ENCODE measurements at regions not wholly inside any gene's neighbourhood (a gene's known extent, or its start where the extent isn't known, plus 50 kb on each side); places are given as distances from the start of the nearest gene placed in this dataset.

GRCh38 chr9:31445357-31445756 is 939.1 kb upstream of the ACO1 start:
- Histone ChIP-seq H3K4ac (ENCODE audit: low read depth in 1 of 2, low read length in 2 of 2) (no peak overlapping the region), H2BK5ac (ENCODE audit: low read depth, low read length, poor library complexity, severe bottlenecking) (no peak overlapping the region), H3K27ac (ENCODE audit: low read length, poor library complexity, severe bottlenecking) (no peak overlapping the region), H3K27me3 (ENCODE audit: control insufficient read depth in 1 of 2, insufficient read depth in 1 of 2, low read length in 2 of 2) (no peaks in the 10 kb centered on the region), H3K18ac (ENCODE audit: low read depth in 1 of 2, low read length in 2 of 2) (no peak overlapping the region), H3K79me1 (replicated peaks; ENCODE audit: low read length, poor library complexity, severe bottlenecking) (no peaks in the 10 kb centered on the region), H2AK5ac (ENCODE audit: low read length, severe bottlenecking) (no peak overlapping the region), H2AFZ (ENCODE audit: low read depth, low read length) (no peak overlapping the region), H4K8ac (ENCODE audit: low read length) (no peak overlapping the region), H3K4me1 (ENCODE audit: control insufficient read depth, insufficient read depth, low read depth, low read length) (peaks cover 2% of the 10 kb centered on the region), H3K9me3 (ENCODE audit: control insufficient read depth, low read length) (no peaks in the 10 kb centered on the region), H4K91ac (ENCODE audit: low read length) (no peak overlapping the region), H3K4me2 (ENCODE audit: low read length, poor library complexity, severe bottlenecking) (no peak overlapping the region), H3K14ac (ENCODE audit: low read length in 2 of 2) (no peak overlapping the region), H2BK120ac (ENCODE audit: low read depth, low read length) (no peak overlapping the region), H3K4me3 (ENCODE audit: insufficient read depth in 1 of 2, low read depth in 1 of 2, low read length in 2 of 2) (no peak overlapping the region), H2BK15ac (ENCODE audit: low read depth, poor library complexity, severe bottlenecking) (no peak overlapping the region), H3K9ac (ENCODE audit: low read length) (no peak overlapping the region), H3K36me3 (ENCODE audit: control insufficient read depth in 1 of 2, insufficient read depth in 2 of 2, low read depth in 1 of 2, low read length in 2 of 2) (no peaks in the 10 kb centered on the region), H3K23ac (ENCODE audit: low read length in 2 of 2) (no peak overlapping the region), H2BK12ac (ENCODE audit: low read length in 2 of 2) (no peak overlapping the region)
- DNase-seq = no peak
- no CpG with 5 or more reads among the region's 1 CpG for WGBS

DNA sequence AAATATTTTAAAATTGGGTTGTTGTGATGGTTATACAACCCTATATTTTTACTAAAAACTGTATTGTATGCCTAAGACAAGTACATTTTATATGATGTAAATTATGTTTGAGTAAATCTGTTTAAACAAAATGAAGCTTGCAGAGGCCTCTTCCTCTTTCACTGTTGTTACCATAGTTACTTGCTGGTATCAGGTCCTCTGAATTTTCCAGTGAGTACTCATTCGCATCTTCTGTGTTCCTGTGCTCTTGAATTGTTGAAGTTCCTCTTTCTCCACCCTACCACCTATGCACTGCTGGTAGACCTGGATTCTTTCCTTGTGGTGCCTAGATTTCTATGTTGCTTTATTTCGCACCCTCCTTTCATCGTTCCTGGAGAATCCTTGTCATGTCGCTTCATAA is 938.5 kb upstream of the ACO1 start:
- Histone ChIP-seq H3K9me3 (ENCODE audit: control insufficient read depth, low read length) (no peaks in the 10 kb centered on the region), H3K4me3 (ENCODE audit: insufficient read depth in 1 of 2, low read depth in 1 of 2, low read length in 2 of 2) (no peak overlapping the region), H4K8ac (ENCODE audit: low read length) (no peak overlapping the region), H3K4ac (ENCODE audit: low read depth in 1 of 2, low read length in 2 of 2) (no peak overlapping the region), H3K14ac (ENCODE audit: low read length in 2 of 2) (no peak overlapping the region), H3K27ac (ENCODE audit: low read length, poor library complexity, severe bottlenecking) (no peak overlapping the region), H3K23ac (ENCODE audit: low read length in 2 of 2) (no peak overlapping the region), H2BK120ac (ENCODE audit: low read depth, low read length) (no peak overlapping the region), H3K27me3 (ENCODE audit: control insufficient read depth in 1 of 2, insufficient read depth in 1 of 2, low read length in 2 of 2) (no peaks in the 10 kb centered on the region), H3K36me3 (ENCODE audit: control insufficient read depth in 1 of 2, insufficient read depth in 2 of 2, low read depth in 1 of 2, low read length in 2 of 2) (no peaks in the 10 kb centered on the region), H3K9ac (ENCODE audit: low read length) (no peak overlapping the region), H2BK15ac (ENCODE audit: low read depth, poor library complexity, severe bottlenecking) (no peak overlapping the region), H3K79me1 (replicated peaks; ENCODE audit: low read length, poor library complexity, severe bottlenecking) (no peaks in the 10 kb centered on the region), H3K18ac (ENCODE audit: low read depth in 1 of 2, low read length in 2 of 2) (no peak overlapping the region), H3K4me1 (ENCODE audit: control insufficient read depth, insufficient read depth, low read depth, low read length) (peaks cover 2% of the 10 kb centered on the region), H2AK5ac (ENCODE audit: low read length, severe bottlenecking) (no peak overlapping the region), H4K91ac (ENCODE audit: low read length) (no peak overlapping the region), H2BK12ac (ENCODE audit: low read length in 2 of 2) (no peak overlapping the region), H3K4me2 (ENCODE audit: low read length, poor library complexity, severe bottlenecking) (no peak overlapping the region), H2BK5ac (ENCODE audit: low read depth, low read length, poor library complexity, severe bottlenecking) (no peak overlapping the region), H2AFZ (ENCODE audit: low read depth, low read length) (no peak overlapping the region)
- no peak for DNase-seq
- whole genome bisulfite sequencing = 99% methylated on average over 3 of the region's 4 CpGs

- Histone ChIP-seq H3K9me3 (ENCODE audit: control insufficient read depth, low read length) (no peaks in the 10 kb centered on the region), H3K4me3 (ENCODE audit: insufficient read depth in 1 of 2, low read depth in 1 of 2, low read length in 2 of 2) (no peak overlapping the region), H3K27ac (ENCODE audit: low read length, poor library complexity, severe bottlenecking) (no peak overlapping the region), H2AFZ (ENCODE audit: low read depth, low read length) (no peak overlapping the region), H3K36me3 (ENCODE audit: control insufficient read depth in 1 of 2, insufficient read depth in 2 of 2, low read depth in 1 of 2, low read length in 2 of 2) (no peaks in the 10 kb centered on the region), H3K14ac (ENCODE audit: low read length in 2 of 2) (no peak overlapping the region), H2BK5ac (ENCODE audit: low read depth, low read length, poor library complexity, severe bottlenecking) (no peak overlapping the region), H2BK12ac (ENCODE audit: low read length in 2 of 2) (no peak overlapping the region), H4K91ac (ENCODE audit: low read length) (no peak overlapping the region), H3K4me2 (ENCODE audit: low read length, poor library complexity, severe bottlenecking) (no peak overlapping the region), H3K9ac (ENCODE audit: low read length) (no peak overlapping the region), H3K23ac (ENCODE audit: low read length in 2 of 2) (no peak overlapping the region), H4K8ac (ENCODE audit: low read length) (no peak overlapping the region), H3K79me1 (replicated peaks; ENCODE audit: low read length, poor library complexity, severe bottlenecking) (no peaks in the 10 kb centered on the region), H2BK120ac (ENCODE audit: low read depth, low read length) (no peak overlapping the region), H2AK5ac (ENCODE audit: low read length, severe bottlenecking) (no peak overlapping the region), H3K4me1 (ENCODE audit: control insufficient read depth, insufficient read depth, low read depth, low read length) (no peaks in the 10 kb centered on the region), H3K4ac (ENCODE audit: low read depth in 1 of 2, low read length in 2 of 2) (no peak overlapping the region), H2BK15ac (ENCODE audit: low read depth, poor library complexity, severe bottlenecking) (no peak overlapping the region), H3K18ac (ENCODE audit: low read depth in 1 of 2, low read length in 2 of 2) (no peak overlapping the region), H3K27me3 (ENCODE audit: control insufficient read depth in 1 of 2, insufficient read depth in 1 of 2, low read length in 2 of 2) (no peaks in the 10 kb centered on the region)
- no peak for DNase-seq
- 84% methylated on average over 4 of the region's 4 CpGs for WGBS
Observed at GRCh38 chr9:31467075-31467474, 917.4 kb upstream of the ACO1 start.

DNA sequence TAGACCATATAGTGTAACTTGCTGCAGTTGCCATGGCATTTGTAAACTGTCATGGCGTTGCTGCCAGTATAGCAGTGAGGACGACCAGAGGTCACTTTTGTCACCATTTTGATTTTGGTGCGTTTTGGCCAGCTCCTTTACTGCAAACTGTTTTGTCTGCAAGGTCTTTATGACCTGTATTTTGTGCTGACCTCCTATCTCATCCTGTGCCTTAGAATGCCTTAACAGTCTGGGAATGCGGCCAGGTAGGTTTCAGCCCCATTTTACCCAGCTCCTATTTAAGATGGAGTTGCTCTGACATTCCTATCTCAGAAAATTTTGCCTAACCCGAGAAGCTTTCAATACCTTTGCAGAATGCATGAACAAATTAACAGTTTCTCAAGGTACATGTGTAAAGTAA is 914.4 kb upstream of the ACO1 start:
- DNase-seq = no peak
- H3K36me3 ChIP-seq (ENCODE audit: control insufficient read depth in 1 of 2, insufficient read depth in 2 of 2, low read depth in 1 of 2, low read length in 2 of 2) = no peaks in the 10 kb centered on the region
- no peak overlapping the region for H3K14ac ChIP-seq (ENCODE audit: low read length in 2 of 2)
- H3K9ac ChIP-seq (ENCODE audit: low read length) = no peak overlapping the region
- H2AFZ ChIP-seq (ENCODE audit: low read depth, low read length) = no peak overlapping the region
- no peaks in the 10 kb centered on the region for H3K9me3 ChIP-seq (ENCODE audit: control insufficient read depth, low read length)
- no peak overlapping the region for H3K18ac ChIP-seq (ENCODE audit: low read depth in 1 of 2, low read length in 2 of 2)
- H3K27me3 ChIP-seq (ENCODE audit: control insufficient read depth in 1 of 2, insufficient read depth in 1 of 2, low read length in 2 of 2) = no peaks in the 10 kb centered on the region
- no peak overlapping the region for H2BK120ac ChIP-seq (ENCODE audit: low read depth, low read length)
- no peak overlapping the region for H3K4me3 ChIP-seq (ENCODE audit: insufficient read depth in 1 of 2, low read depth in 1 of 2, low read length in 2 of 2)
- no peak overlapping the region for H2BK5ac ChIP-seq (ENCODE audit: low read depth, low read length, poor library complexity, severe bottlenecking)
- 70% methylated on average over 4 of the region's 5 CpGs for WGBS
- no peak overlapping the region for H4K8ac ChIP-seq (ENCODE audit: low read length)
- H3K4me1 ChIP-seq (ENCODE audit: control insufficient read depth, insufficient read depth, low read depth, low read length) = no peaks in the 10 kb centered on the region
- no peak overlapping the region for H3K27ac ChIP-seq (ENCODE audit: low read length, poor library complexity, severe bottlenecking)
- no peak overlapping the region for H2BK15ac ChIP-seq (ENCODE audit: low read depth, poor library complexity, severe bottlenecking)
- H2BK12ac ChIP-seq (ENCODE audit: low read length in 2 of 2) = no peak overlapping the region
- H3K79me1 ChIP-seq (replicated peaks; ENCODE audit: low read length, poor library complexity, severe bottlenecking) = no peaks in the 10 kb centered on the region
- no peak overlapping the region for H2AK5ac ChIP-seq (ENCODE audit: low read length, severe bottlenecking)
- no peak overlapping the region for H3K4ac ChIP-seq (ENCODE audit: low read depth in 1 of 2, low read length in 2 of 2)
- no peak overlapping the region for H3K4me2 ChIP-seq (ENCODE audit: low read length, poor library complexity, severe bottlenecking)
- H3K23ac ChIP-seq (ENCODE audit: low read length in 2 of 2) = no peak overlapping the region
- H4K91ac ChIP-seq (ENCODE audit: low read length) = no peak overlapping the region
